ENCODE measurements at regions not wholly inside any gene's neighbourhood (a gene's known extent, or its start where the extent isn't known, plus 50 kb on each side); places are given as distances from the start of the nearest gene placed in this dataset.

DNA sequence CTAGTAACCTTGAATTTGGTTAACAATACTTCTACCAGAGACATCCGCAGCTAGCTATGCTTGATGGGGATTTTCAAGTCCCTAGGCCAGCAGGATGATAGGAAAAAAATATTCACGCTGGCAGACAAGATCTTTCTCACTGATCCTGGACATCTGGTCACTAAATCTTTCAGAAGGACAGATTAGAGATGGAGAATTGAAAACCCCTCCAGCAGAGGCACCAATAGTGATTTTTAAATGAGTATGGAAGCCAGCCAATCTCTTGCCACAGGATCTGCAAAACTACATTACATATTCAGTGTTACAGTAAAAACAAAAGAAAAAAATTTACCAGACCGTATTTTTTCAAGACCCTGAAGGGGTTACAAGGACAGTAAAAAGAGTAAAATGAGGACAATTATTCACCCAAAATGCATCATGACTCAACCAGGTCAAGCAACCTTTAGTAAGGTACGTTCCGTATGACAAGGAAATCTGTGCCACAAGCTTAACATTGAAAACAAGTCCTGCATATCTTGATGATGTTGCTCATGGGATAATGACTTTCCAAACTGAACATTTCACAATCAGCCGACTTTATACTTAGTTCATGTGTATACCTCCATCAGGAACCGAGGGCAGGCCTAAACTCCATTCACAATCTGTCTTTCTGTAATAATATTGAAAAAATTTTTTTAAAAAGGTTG is 239.5 kb downstream of the GXYLT1 start:
- TF ChIP-seq, protein P1, sequence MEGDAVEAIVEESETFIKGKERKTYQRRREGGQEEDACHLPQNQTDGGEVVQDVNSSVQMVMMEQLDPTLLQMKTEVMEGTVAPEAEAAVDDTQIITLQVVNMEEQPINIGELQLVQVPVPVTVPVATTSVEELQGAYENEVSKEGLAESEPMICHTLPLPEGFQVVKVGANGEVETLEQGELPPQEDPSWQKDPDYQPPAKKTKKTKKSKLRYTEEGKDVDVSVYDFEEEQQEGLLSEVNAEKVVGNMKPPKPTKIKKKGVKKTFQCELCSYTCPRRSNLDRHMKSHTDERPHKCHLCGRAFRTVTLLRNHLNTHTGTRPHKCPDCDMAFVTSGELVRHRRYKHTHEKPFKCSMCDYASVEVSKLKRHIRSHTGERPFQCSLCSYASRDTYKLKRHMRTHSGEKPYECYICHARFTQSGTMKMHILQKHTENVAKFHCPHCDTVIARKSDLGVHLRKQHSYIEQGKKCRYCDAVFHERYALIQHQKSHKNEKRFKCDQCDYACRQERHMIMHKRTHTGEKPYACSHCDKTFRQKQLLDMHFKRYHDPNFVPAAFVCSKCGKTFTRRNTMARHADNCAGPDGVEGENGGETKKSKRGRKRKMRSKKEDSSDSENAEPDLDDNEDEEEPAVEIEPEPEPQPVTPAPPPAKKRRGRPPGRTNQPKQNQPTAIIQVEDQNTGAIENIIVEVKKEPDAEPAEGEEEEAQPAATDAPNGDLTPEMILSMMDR (IDR thresholded peaks at IDR 0.05) = no peak
- H3K4me3 Mint-ChIP-seq = no peak overlapping the region
- no peaks in the 10 kb centered on the region for H3K4me1 Mint-ChIP-seq
- DNase-seq (no peak), ATAC-seq (ENCODE audit: low read depth) (no peak)
- POLR2A ChIA-PET = no interaction called here
- H3K9me3 Mint-ChIP-seq = no peaks in the 10 kb centered on the region
- intact Hi-C loops (cut with micrococcal nuclease) = no loop called here
- no peak overlapping the region for H3K27ac Mint-ChIP-seq
- no peaks in the 10 kb centered on the region for H3K36me3 Mint-ChIP-seq (ENCODE audit: low read depth)
- CTCF ChIA-PET = no interaction called here
- no peaks in the 10 kb centered on the region for H3K27me3 Mint-ChIP-seq

GRCh38 chr12:41904041-41904440 is 240.6 kb downstream of the GXYLT1 start:
- Mint-ChIP-seq H3K27me3 (no peaks in the 10 kb centered on the region), H3K9me3 (no peaks in the 10 kb centered on the region), H3K27ac (no peak overlapping the region), H3K4me1 (no peaks in the 10 kb centered on the region), H3K36me3 (ENCODE audit: low read depth) (no peaks in the 10 kb centered on the region), H3K4me3 (no peak overlapping the region)
- DNase-seq (no peak), ATAC-seq (ENCODE audit: low read depth) (no peak)
- ChIA-PET POLR2A (no interaction called here), CTCF (no interaction called here)
- intact Hi-C loops (cut with micrococcal nuclease) = no loop called here
- TF ChIP-seq, protein P1 (IDR thresholded peaks at IDR 0.05) = no peak

DNA sequence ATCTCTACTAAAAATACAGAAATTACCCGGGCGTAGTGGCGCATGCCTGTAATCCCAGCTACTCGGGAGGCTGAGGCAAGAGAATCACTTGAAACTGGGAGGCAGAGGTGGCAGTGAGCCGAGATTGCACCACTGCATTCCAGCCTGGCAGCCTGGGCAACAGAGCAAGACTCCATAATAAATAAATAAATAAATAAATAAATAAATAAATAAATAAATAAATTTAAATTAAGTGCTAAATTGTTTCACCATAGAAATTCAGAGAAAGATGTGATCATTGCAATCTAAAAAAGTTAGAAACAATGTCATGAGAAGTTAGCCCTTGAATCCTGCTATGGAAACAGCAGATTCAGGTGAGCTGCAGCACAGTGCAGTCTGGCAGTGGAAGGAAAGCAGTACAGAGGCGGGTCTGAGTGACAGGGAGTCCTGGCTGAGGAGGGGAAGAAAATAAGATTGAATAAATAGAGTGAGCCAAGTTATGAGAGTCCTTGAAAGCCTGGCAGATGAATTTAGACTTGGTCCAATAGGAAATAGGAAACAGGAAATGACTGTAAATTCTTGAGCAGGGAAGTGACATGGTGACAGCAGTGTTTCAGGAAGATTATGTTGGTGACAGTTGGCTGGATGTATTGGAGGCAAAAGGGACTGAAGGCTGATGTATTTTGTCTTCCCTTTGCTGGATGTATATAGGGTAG is 241.5 kb downstream of the GXYLT1 start:
- intact Hi-C loops (cut with micrococcal nuclease) = no loop called here
- ATAC-seq (ENCODE audit: low read depth) (no peak), DNase-seq (no peak)
- ChIA-PET CTCF (no interaction called here), POLR2A (no interaction called here)
- Mint-ChIP-seq H3K27ac (no peak overlapping the region), H3K4me3 (no peak overlapping the region), H3K36me3 (ENCODE audit: low read depth) (no peaks in the 10 kb centered on the region), H3K27me3 (peaks cover 4% of the 10 kb centered on the region), H3K9me3 (no peaks in the 10 kb centered on the region), H3K4me1 (no peaks in the 10 kb centered on the region)
- TF ChIP-seq, protein P1 (IDR thresholded peaks at IDR 0.05) = no peak

- TF ChIP-seq, protein P1 (IDR thresholded peaks at IDR 0.05) = no peak
- intact Hi-C loops (cut with micrococcal nuclease) = no loop called here
- Mint-ChIP-seq H3K4me3 (no peak overlapping the region), H3K36me3 (ENCODE audit: low read depth) (no peaks in the 10 kb centered on the region), H3K27ac (no peak overlapping the region), H3K27me3 (peaks cover 4% of the 10 kb centered on the region), H3K9me3 (peaks cover 2% of the 10 kb centered on the region), H3K4me1 (no peaks in the 10 kb centered on the region)
- ATAC-seq (ENCODE audit: low read depth) (no peak), DNase-seq (no peak)
- ChIA-PET CTCF (no interaction called here), POLR2A (no interaction called here)
Measured at GRCh38 chr12:41899577-41899976, 245.1 kb downstream of the GXYLT1 start.

GRCh38 chr12:41897593-41897992 is 247.1 kb downstream of the GXYLT1 start:
- ATAC-seq (ENCODE audit: low read depth) (no peak), DNase-seq (no peak)
- Mint-ChIP-seq H3K4me1 (no peaks in the 10 kb centered on the region), H3K27ac (no peak overlapping the region), H3K4me3 (no peak overlapping the region), H3K27me3 (peaks cover 4% of the 10 kb centered on the region), H3K36me3 (ENCODE audit: low read depth) (no peaks in the 10 kb centered on the region), H3K9me3 (peaks cover 2% of the 10 kb centered on the region)
- TF ChIP-seq, protein P1 (IDR thresholded peaks at IDR 0.05) = no peak
- POLR2A ChIA-PET = no interaction called here
- CTCF ChIA-PET = no interaction called here
- intact Hi-C loops (cut with micrococcal nuclease) = no loop called here

Data from activated B cell treated with CpG ODN at 0.5 μM for 24 hours (primary cell).